Osteoblast (primary cell): ENCODE measurements at regions not wholly inside any gene's neighbourhood (a gene's known extent, or its start where the extent isn't known, plus 50 kb on each side); places are given as distances from the start of the nearest gene placed in this dataset.

Source experiments
- DNase-seq: peaks from one replicate; pipeline ENCODE4 v3.0.0; 2011; ENCODE audit warnings: low spot score, mixed read lengths; ENCODE audit not compliant: insufficient read length; ENCODE audit errors: missing footprints
- H2AFZ ChIP-seq: 2 replicates; pipeline ENCODE4 v1.6.0; 2011; ENCODE audit warnings: mild to moderate bottlenecking, low read length
- H3K27ac ChIP-seq: 2 replicates; pipeline ENCODE4 v1.5.1; 2011; ENCODE audit warnings: mild to moderate bottlenecking, low read depth, low read length, moderate library complexity
- H3K27me3 ChIP-seq: 2 replicates; pipeline ENCODE4 v1.6.0; 2012; ENCODE audit warnings: mild to moderate bottlenecking, control low read depth, inconsistent platforms, low read length, moderate library complexity; ENCODE audit not compliant: insufficient read depth
- H3K36me3 ChIP-seq: 2 replicates; pipeline ENCODE4 v1.5.1; 2011; ENCODE audit warnings: mild to moderate bottlenecking, low read length, control low read depth, moderate library complexity; ENCODE audit not compliant: insufficient read depth
- H3K4me1 ChIP-seq: 2 replicates; pipeline ENCODE4 v1.5.1; 2011; ENCODE audit warnings: mild to moderate bottlenecking, low read length, control low read depth, moderate library complexity; ENCODE audit not compliant: insufficient read depth
- H3K4me2 ChIP-seq: 2 replicates; pipeline ENCODE4 v1.6.0; 2011; ENCODE audit warnings: mild to moderate bottlenecking, low read length; ENCODE audit not compliant: insufficient read depth
- H3K4me3 ChIP-seq: fragments of 200-600 bp; sonication (generic); 3 replicates; pipeline ENCODE4 v1.5.1; 2012; ENCODE audit warnings: mild to moderate bottlenecking, low read length, inconsistent platforms; ENCODE audit not compliant: insufficient read depth
- H3K79me2 ChIP-seq: 2 replicates; pipeline ENCODE4 v1.6.0; 2012; ENCODE audit warnings: mild to moderate bottlenecking, low read length, control low read depth, inconsistent platforms; ENCODE audit not compliant: insufficient read depth
- H3K9me3 ChIP-seq: 2 replicates; pipeline ENCODE4 v1.5.1; 2011; ENCODE audit warnings: low read depth, low read length, control low read depth
- H4K20me1 ChIP-seq: 2 replicates; pipeline ENCODE4 v1.6.0; 2012; ENCODE audit warnings: mild to moderate bottlenecking, low read length, control low read depth; ENCODE audit not compliant: insufficient read depth
- CTCF ChIP-seq: IDR thresholded peaks from 2 replicates; pipeline ENCODE4 v1.5.1; 2011; ENCODE audit warnings: mild to moderate bottlenecking, low read depth, low read length, moderate library complexity; ENCODE audit errors: extremely low read depth

GRCh38 chr18:57983472-57983871 lies 60.6 kb upstream of the NEDD4L start:
- Histone ChIP-seq H3K79me2 (no peaks in the 10 kb centered on the region), H3K27ac (no peak overlapping the region), H3K9me3 (no peaks in the 10 kb centered on the region), H2AFZ (no peak overlapping the region), H3K36me3 (no peaks in the 10 kb centered on the region), H3K4me1 (no peaks in the 10 kb centered on the region), H3K4me3 (no peak overlapping the region), H3K27me3 (peaks cover 49% of the 10 kb centered on the region), H3K4me2 (no peak overlapping the region), H4K20me1 (no peaks in the 10 kb centered on the region)
- no peak for DNase-seq
- TF ChIP-seq CTCF = no peak

GRCh38 chr18:57982372-57983021 lies 61.5 kb upstream of the NEDD4L start:
- Histone ChIP-seq H3K9me3 (no peaks in the 10 kb centered on the region), H3K27me3 (peaks cover 56% of the 10 kb centered on the region), H2AFZ (no peak overlapping the region), H3K79me2 (no peaks in the 10 kb centered on the region), H3K4me3 (no peak overlapping the region), H3K27ac (no peak overlapping the region), H3K4me1 (no peaks in the 10 kb centered on the region), H3K36me3 (no peaks in the 10 kb centered on the region), H3K4me2 (no peak overlapping the region), H4K20me1 (no peaks in the 10 kb centered on the region)
- DNase-seq = no peak
- TF ChIP-seq CTCF = no peak

GRCh38 chr18:57981308-57982028 lies 62.6 kb upstream of the NEDD4L start:
- H3K4me2 ChIP-seq = no peak overlapping the region
- H3K27ac ChIP-seq = no peak overlapping the region
- TF ChIP-seq CTCF = no peak
- H3K9me3 ChIP-seq = no peaks in the 10 kb centered on the region
- H2AFZ ChIP-seq = no peak overlapping the region
- H4K20me1 ChIP-seq = no peaks in the 10 kb centered on the region
- no peak overlapping the region for H3K4me3 ChIP-seq
- DNase-seq = no peak
- H3K4me1 ChIP-seq = no peaks in the 10 kb centered on the region
- H3K36me3 ChIP-seq = no peaks in the 10 kb centered on the region
- H3K79me2 ChIP-seq = no peaks in the 10 kb centered on the region
- H3K27me3 ChIP-seq = peaks cover 53% of the 10 kb centered on the region

DNA sequence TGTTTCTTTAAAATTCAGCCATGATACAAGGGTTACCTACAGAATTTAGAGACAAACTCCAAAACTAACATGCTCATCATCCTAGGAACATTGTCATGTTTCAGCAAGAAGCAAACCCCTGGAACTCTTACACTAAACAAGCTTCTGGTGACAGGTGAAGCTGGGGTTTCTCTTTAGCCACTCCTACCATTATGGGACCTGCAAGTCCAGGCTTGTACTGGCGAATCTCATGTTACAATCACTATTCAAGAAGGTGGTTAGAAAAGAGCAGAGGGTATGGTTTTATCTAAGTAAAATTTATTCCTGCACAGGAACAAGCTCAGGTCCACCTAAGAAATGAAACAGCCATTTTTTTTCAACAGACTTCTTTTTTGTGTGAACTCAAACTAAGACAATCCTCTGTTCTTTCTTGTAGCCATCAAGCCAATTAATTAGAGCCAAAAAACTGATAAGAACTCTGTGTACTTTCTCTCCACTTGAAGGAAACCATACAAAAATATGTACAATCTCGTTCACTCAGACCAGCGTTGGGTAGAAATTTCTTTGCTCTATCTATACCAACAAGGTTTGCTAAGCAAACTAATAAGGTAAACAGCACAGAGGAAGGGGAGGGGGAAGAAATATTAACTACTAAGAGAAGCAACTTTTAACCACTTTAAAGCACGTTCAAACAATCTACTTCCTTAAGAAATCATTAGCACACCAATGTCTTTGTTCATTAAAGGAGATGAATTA lies 63.3 kb upstream of the NEDD4L start:
- Histone ChIP-seq H3K27me3 (peaks cover 53% of the 10 kb centered on the region), H3K27ac (no peak overlapping the region)

More for the DNA sequence above, 63.3 kb upstream of the NEDD4L start:
- Histone ChIP-seq H3K79me2 (no peaks in the 10 kb centered on the region), H3K9me3 (no peaks in the 10 kb centered on the region), H3K4me1 (no peaks in the 10 kb centered on the region), H3K4me3 (no peak overlapping the region), H2AFZ (no peak overlapping the region), H4K20me1 (no peaks in the 10 kb centered on the region), H3K4me2 (no peak overlapping the region), H3K36me3 (no peaks in the 10 kb centered on the region)
- TF ChIP-seq CTCF = no peak
- DNase-seq = no peak
